IMR-90 (cell line): ENCODE measurements at regions not wholly inside any gene's neighbourhood (a gene's known extent, or its start where the extent isn't known, plus 50 kb on each side); places are given as distances from the start of the nearest gene placed in this dataset.

Experiments used
- BHLHE40 ChIP-seq: fragments of 150-350 bp; IDR thresholded peaks from 2 replicates; pipeline ENCODE4 v1.6.1; 2016; ENCODE audit warnings: mild to moderate bottlenecking, low read depth, low read length
- CHD1 ChIP-seq: IDR thresholded peaks from 2 replicates; pipeline ENCODE4 v1.6.1; 2012; ENCODE audit warnings: low read depth, low read length, improper control_type of control experiment
- CTCF ChIP-seq: conservative IDR thresholded peaks from 2 replicates; pipeline ENCODE4 v1.5.1; 2012; ENCODE audit warnings: mild to moderate bottlenecking, low read depth, low read length, improper control_type of control experiment
- FOS ChIP-seq: fragments of 150-350 bp; IDR thresholded peaks from 2 replicates; pipeline ENCODE4 v1.6.1; 2016; ENCODE audit warnings: low read depth, low read length
- POLR2A ChIP-seq: IDR thresholded peaks from 2 replicates; pipeline ENCODE4 v1.6.1; 2012; ENCODE audit warnings: mild to moderate bottlenecking, low read depth, low read length
- RFX5 ChIP-seq: IDR thresholded peaks from 2 replicates; pipeline ENCODE4 v1.8.0; 2012; ENCODE audit warnings: low read depth, mild to moderate bottlenecking, low read length, moderate library complexity
- USF2 ChIP-seq: fragments of 150-350 bp; IDR thresholded peaks from 2 replicates; pipeline ENCODE4 v1.6.1; 2017; ENCODE audit warnings: mild to moderate bottlenecking, antibody characterized with exemption, low read length, low read depth

- no peak for TF ChIP-seq USF2
- TF ChIP-seq CTCF, result no peak
- no peak for TF ChIP-seq CHD1
- no peak for TF ChIP-seq BHLHE40
- no peak for TF ChIP-seq POLR2A
- TF ChIP-seq RFX5, result no peak
- no peak for TF ChIP-seq FOS
These were observed 1822.9 kb upstream of the FLRT2 start for GRCh38 chr14:83707056-83707455.
